Adipocyte (in vitro differentiated cells): ENCODE measurements at regions not wholly inside any gene's neighbourhood (a gene's known extent, or its start where the extent isn't known, plus 50 kb on each side); places are given as distances from the start of the nearest gene placed in this dataset.

Experiments used
- DNase-seq: peaks from one replicate; pipeline ENCODE4 v3.0.0-alpha.2; 2015; ENCODE audit warnings: low read depth
- H3K27me3 ChIP-seq: replicated peaks from 2 replicates; pipeline ENCODE4 v1.7.0; 2013; ENCODE audit warnings: mild to moderate bottlenecking, low read length, moderate library complexity; ENCODE audit not compliant: control insufficient read depth, insufficient read depth
- H3K36me3 ChIP-seq: 2 replicates; pipeline ENCODE4 v1.7.0; 2013; ENCODE audit warnings: low read length, mild to moderate bottlenecking, moderate library complexity; ENCODE audit not compliant: control insufficient read depth, insufficient read depth, severe bottlenecking
- H3K4me1 ChIP-seq: 2 replicates; pipeline ENCODE4 v1.7.0; 2013; ENCODE audit warnings: mild to moderate bottlenecking, low read length, moderate library complexity; ENCODE audit not compliant: control insufficient read depth, insufficient read depth
- H3K4me3 ChIP-seq: 2 replicates; pipeline ENCODE4 v1.7.0; 2013; ENCODE audit warnings: mild to moderate bottlenecking, low read length, moderate library complexity
- H3K9ac ChIP-seq: 2 replicates; pipeline ENCODE4 v1.7.0; 2013; ENCODE audit warnings: mild to moderate bottlenecking, low read length, moderate library complexity
- H3K9me3 ChIP-seq: 2 replicates; pipeline ENCODE4 v1.7.0; 2013; ENCODE audit warnings: mild to moderate bottlenecking, low read length, moderate library complexity; ENCODE audit not compliant: control insufficient read depth

DNA sequence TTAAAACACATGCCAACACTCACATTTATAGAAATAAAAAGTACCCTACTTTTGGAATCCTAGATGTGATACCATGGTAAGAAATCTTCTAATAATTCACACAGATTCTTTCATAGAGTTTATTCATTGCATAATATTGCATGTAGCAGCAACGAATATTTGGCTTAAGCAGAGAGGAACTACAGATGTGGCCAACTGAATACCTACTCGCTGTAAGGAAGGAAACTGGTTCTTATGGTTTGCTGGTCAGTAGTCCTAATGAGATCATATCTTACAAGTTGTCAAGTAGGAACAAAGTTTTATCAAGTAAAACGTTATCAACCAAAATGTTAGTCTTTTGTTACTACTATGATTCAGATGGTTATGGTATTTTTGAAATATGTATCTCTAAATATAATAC, 996.1 kb downstream of the PDHA2 start:
- no peaks in the 10 kb centered on the region for H3K9me3 ChIP-seq
- H3K27me3 ChIP-seq, result no peaks in the 10 kb centered on the region
- no peaks in the 10 kb centered on the region for H3K36me3 ChIP-seq
- no peak overlapping the region for H3K9ac ChIP-seq
- no peak overlapping the region for H3K4me3 ChIP-seq
- no peaks in the 10 kb centered on the region for H3K4me1 ChIP-seq
- DNase-seq, result no peak

GRCh38 chr4:96839441-96839840, 999.5 kb downstream of the PDHA2 start:
- no peak overlapping the region for H3K4me3 ChIP-seq
- no peaks in the 10 kb centered on the region for H3K36me3 ChIP-seq
- no peaks in the 10 kb centered on the region for H3K27me3 ChIP-seq
- no peaks in the 10 kb centered on the region for H3K4me1 ChIP-seq
- H3K9me3 ChIP-seq, result no peaks in the 10 kb centered on the region
- no peak overlapping the region for H3K9ac ChIP-seq
- no peak for DNase-seq

GRCh38 chr4:96841801-96842200, 1001.9 kb downstream of the PDHA2 start:
- Histone ChIP-seq H3K9me3 (no peaks in the 10 kb centered on the region), H3K27me3 (no peaks in the 10 kb centered on the region), H3K4me1 (no peaks in the 10 kb centered on the region), H3K4me3 (no peak overlapping the region), H3K36me3 (no peaks in the 10 kb centered on the region), H3K9ac (no peak overlapping the region)
- no peak for DNase-seq

- DNase-seq, result no peak
- Histone ChIP-seq H3K36me3 (no peaks in the 10 kb centered on the region), H3K27me3 (no peaks in the 10 kb centered on the region), H3K9ac (no peak overlapping the region), H3K4me1 (no peaks in the 10 kb centered on the region), H3K4me3 (no peak overlapping the region), H3K9me3 (no peaks in the 10 kb centered on the region)
Measured at GRCh38 chr4:96844858-96845490, 1005.1 kb downstream of the PDHA2 start.

- H3K4me1 ChIP-seq, result no peaks in the 10 kb centered on the region
- DNase-seq, result no peak
- H3K9me3 ChIP-seq, result no peaks in the 10 kb centered on the region
- H3K36me3 ChIP-seq, result no peaks in the 10 kb centered on the region
- H3K4me3 ChIP-seq, result no peak overlapping the region
- H3K27me3 ChIP-seq, result no peaks in the 10 kb centered on the region
- H3K9ac ChIP-seq, result no peak overlapping the region
Measured at GRCh38 chr4:96845819-96846218, 1005.9 kb downstream of the PDHA2 start.

GRCh38 chr4:96874657-96875056, 1034.8 kb downstream of the PDHA2 start:
- H3K9ac ChIP-seq, result no peak overlapping the region
- H3K4me1 ChIP-seq, result no peaks in the 10 kb centered on the region
- peaks cover 8% of the 10 kb centered on the region for H3K9me3 ChIP-seq
- no peak for DNase-seq
- H3K4me3 ChIP-seq, result no peak overlapping the region
- no peaks in the 10 kb centered on the region for H3K36me3 ChIP-seq
- no peaks in the 10 kb centered on the region for H3K27me3 ChIP-seq

DNA sequence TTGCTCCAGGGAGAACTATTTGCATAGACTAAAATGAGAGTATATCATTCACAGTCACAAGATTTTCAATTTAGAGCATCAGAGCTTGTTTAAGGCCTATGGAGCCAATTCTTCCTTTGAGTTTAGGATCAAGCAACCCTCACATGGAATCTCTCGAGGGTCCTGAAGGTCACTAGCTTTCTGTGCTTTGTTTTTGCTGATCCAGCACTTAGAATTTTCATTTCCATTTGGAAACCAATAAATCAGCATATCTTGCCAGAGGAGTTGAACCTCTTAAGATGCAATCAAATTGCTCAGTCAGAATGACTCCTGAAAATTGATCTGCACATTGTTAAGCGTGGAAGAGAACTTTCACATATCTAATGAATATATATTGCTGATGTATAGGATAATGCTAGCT, 1039.6 kb downstream of the PDHA2 start:
- H3K9ac ChIP-seq, result no peak overlapping the region
- DNase-seq, result no peak
- H3K4me3 ChIP-seq, result no peak overlapping the region

GRCh38 chr4:96887857-96888256, 1048.0 kb downstream of the PDHA2 start:
- H3K27me3 ChIP-seq, result no peaks in the 10 kb centered on the region
- H3K4me3 ChIP-seq, result no peak overlapping the region
- H3K9ac ChIP-seq, result no peak overlapping the region
- no peak for DNase-seq
- H3K4me1 ChIP-seq, result no peaks in the 10 kb centered on the region
- no peaks in the 10 kb centered on the region for H3K36me3 ChIP-seq
- no peaks in the 10 kb centered on the region for H3K9me3 ChIP-seq

More for the DNA sequence above, 1039.6 kb downstream of the PDHA2 start:
- Histone ChIP-seq H3K36me3 (no peaks in the 10 kb centered on the region), H3K9me3 (peaks cover 4% of the 10 kb centered on the region), H3K4me1 (no peaks in the 10 kb centered on the region), H3K27me3 (no peaks in the 10 kb centered on the region)

GRCh38 chr4:96894621-96895020, 1054.7 kb downstream of the PDHA2 start:
- no peaks in the 10 kb centered on the region for H3K36me3 ChIP-seq
- DNase-seq, result no peak
- no peaks in the 10 kb centered on the region for H3K27me3 ChIP-seq
- no peak overlapping the region for H3K9ac ChIP-seq
- no peaks in the 10 kb centered on the region for H3K4me1 ChIP-seq
- H3K4me3 ChIP-seq, result no peak overlapping the region
- H3K9me3 ChIP-seq, result no peaks in the 10 kb centered on the region

DNA sequence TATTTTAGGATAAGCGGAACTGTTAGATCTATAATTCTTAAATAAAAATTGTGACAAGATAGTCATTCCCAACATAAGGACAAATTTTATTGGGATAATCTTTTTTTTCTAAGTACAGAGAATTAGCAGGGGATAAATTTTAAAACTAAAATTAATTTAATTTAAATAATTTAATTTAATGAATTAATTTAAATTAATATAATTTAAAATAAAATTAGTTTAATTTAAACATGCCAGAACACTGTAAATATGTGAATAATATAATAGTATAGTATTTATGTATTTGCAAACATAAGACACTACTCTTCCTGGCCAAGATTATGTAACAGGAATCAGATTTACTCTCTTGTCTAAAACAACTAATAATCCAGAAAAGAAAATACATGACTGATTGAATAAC, 1055.9 kb downstream of the PDHA2 start:
- Histone ChIP-seq H3K9ac (no peak overlapping the region), H3K4me1 (no peaks in the 10 kb centered on the region), H3K27me3 (no peaks in the 10 kb centered on the region), H3K36me3 (no peaks in the 10 kb centered on the region), H3K4me3 (no peak overlapping the region), H3K9me3 (no peaks in the 10 kb centered on the region)
- DNase-seq, result no peak

DNA sequence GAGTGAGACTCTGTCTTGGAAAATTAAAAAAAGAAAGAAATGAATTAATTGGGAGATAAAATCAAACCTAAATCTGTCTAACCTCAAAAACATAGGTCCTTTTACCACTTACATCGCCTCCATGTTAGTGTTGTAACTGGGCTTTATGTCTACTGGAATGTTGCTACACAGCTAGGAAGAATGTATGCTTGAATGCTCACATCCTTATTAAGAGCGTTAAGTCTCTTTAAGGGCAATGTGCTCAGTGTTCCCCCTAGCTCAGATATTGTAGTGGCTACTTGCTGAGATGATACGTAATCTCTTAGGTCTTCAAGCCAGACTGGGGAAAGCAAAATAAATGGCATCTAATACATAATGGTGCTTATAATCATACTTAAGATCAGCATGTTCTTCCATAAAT, 1072.8 kb downstream of the PDHA2 start:
- Histone ChIP-seq H3K9me3 (no peaks in the 10 kb centered on the region), H3K36me3 (no peaks in the 10 kb centered on the region), H3K9ac (no peak overlapping the region), H3K4me1 (no peaks in the 10 kb centered on the region), H3K4me3 (no peak overlapping the region), H3K27me3 (no peaks in the 10 kb centered on the region)
- no peak for DNase-seq

- no peak overlapping the region for H3K4me3 ChIP-seq
- DNase-seq, result no peak
Measured at GRCh38 chr4:96913441-96914080, 1073.7 kb downstream of the PDHA2 start.

More at GRCh38 chr4:96913441-96914080, 1073.7 kb downstream of the PDHA2 start:
- H3K27me3 ChIP-seq, result no peaks in the 10 kb centered on the region
- H3K4me1 ChIP-seq, result no peaks in the 10 kb centered on the region
- H3K36me3 ChIP-seq, result no peaks in the 10 kb centered on the region
- no peak overlapping the region for H3K9ac ChIP-seq
- no peaks in the 10 kb centered on the region for H3K9me3 ChIP-seq
